HCT116 (cell line): ENCODE measurements at regions not wholly inside any gene's neighbourhood (a gene's known extent, or its start where the extent isn't known, plus 50 kb on each side); places are given as distances from the start of the nearest gene placed in this dataset.

Source experiments
- CEBPB ChIP-seq: IDR thresholded peaks from 2 replicates; pipeline ENCODE4 v1.6.1; 2012; ENCODE audit warnings: low read depth
- EZH2 ChIP-seq: fragments of 200-600 bp; sonication (generic); IDR thresholded peaks from 2 replicates; pipeline ENCODE4 v1.6.1; 2017; ENCODE audit warnings: antibody characterized with exemption, mixed run types
- POLR2A ChIP-seq: IDR thresholded peaks from 2 replicates; pipeline ENCODE4 v1.7.0; 2011; ENCODE audit warnings: borderline replicate concordance; ENCODE audit not compliant: insufficient read depth, insufficient read length; ENCODE audit errors: extremely low read depth
- POLR2AphosphoS5 ChIP-seq: IDR thresholded peaks from 2 replicates; pipeline ENCODE4 v1.6.1; 2011; ENCODE audit warnings: mild to moderate bottlenecking, low read depth, low read length, moderate library complexity
- RAD21 ChIP-seq: IDR thresholded peaks from 2 replicates; pipeline ENCODE4 v1.6.1; 2012; ENCODE audit warnings: low read depth, mild to moderate bottlenecking
- SP1 ChIP-seq: IDR thresholded peaks from 2 replicates; pipeline ENCODE4 v1.6.1; 2012; ENCODE audit warnings: low read depth
- YY1 ChIP-seq: IDR thresholded peaks from 2 replicates; pipeline ENCODE4 v1.6.1; 2011; ENCODE audit warnings: low read length, low read depth, moderate library complexity, mild to moderate bottlenecking; ENCODE audit not compliant: insufficient replicate concordance; ENCODE audit errors: extremely low read depth
- ZFX ChIP-seq: fragments of 450-650 bp; IDR thresholded peaks from 2 replicates; pipeline ENCODE4 v1.6.1; 2017
- ZNF274 ChIP-seq: fragments of 200-500 bp; sonication (Bioruptor generic); IDR thresholded peaks from 2 replicates; pipeline ENCODE4 v1.6.1; 2014; ENCODE audit warnings: mild to moderate bottlenecking, low read depth, low read length, inconsistent platforms
- TF ChIP-seq, protein P1 (sequence below), 3 experiments: fragments of 200-600 bp in 1 of 3; sonication (generic) in 1 of 3; IDR thresholded peaks in 2 of 3; conservative IDR thresholded peaks in 1 of 3; 2 replicates each; pipeline ENCODE4 v1.5.1; 2012 to 2017; ENCODE audit warnings: low read depth in 2 of 3, low read length in 2 of 3, antibody characterized with exemption in 1 of 3, borderline replicate concordance in 1 of 3, control low read depth in 1 of 3, mild to moderate bottlenecking in 1 of 3, mixed read lengths in 1 of 3, mixed run types in 1 of 3, moderate library complexity in 1 of 3; ENCODE audit not compliant: insufficient read depth in 1 of 3
- TF ChIP-seq, protein P2 (sequence below): IDR thresholded peaks from 2 replicates; pipeline ENCODE4 v1.6.1; 2012; ENCODE audit warnings: low read depth

DNA sequence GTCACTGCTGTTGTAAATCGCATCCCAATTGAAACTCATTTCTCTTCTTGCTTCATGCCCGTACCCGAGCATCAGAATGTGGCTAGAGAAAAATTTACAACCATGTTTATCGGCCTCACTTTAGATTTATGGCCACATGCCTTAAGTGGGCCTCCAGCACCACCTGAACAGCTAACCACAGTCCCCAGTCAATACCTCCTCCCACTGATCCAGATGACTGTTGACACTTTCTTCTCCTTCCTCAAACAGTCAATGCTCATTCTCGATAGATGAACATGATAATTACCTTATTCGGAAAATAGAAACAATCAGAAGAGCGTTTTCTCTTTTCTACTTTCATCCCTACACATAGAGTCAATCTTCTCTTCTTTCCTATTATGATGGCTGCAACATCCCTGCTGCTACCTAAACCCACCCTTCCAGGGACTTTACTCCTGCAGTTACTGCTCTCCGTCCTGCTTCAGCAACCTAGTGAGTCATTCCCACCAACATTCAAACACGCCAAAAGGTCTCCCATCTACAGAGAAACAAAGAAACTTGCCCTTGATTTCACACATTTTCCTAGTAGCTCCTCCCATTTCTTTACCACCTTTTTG, 416.3 kb upstream of the MAF start:
- TF ChIP-seq SP1, result no peak
- TF ChIP-seq EZH2, result no peak
- TF ChIP-seq, protein P1, sequence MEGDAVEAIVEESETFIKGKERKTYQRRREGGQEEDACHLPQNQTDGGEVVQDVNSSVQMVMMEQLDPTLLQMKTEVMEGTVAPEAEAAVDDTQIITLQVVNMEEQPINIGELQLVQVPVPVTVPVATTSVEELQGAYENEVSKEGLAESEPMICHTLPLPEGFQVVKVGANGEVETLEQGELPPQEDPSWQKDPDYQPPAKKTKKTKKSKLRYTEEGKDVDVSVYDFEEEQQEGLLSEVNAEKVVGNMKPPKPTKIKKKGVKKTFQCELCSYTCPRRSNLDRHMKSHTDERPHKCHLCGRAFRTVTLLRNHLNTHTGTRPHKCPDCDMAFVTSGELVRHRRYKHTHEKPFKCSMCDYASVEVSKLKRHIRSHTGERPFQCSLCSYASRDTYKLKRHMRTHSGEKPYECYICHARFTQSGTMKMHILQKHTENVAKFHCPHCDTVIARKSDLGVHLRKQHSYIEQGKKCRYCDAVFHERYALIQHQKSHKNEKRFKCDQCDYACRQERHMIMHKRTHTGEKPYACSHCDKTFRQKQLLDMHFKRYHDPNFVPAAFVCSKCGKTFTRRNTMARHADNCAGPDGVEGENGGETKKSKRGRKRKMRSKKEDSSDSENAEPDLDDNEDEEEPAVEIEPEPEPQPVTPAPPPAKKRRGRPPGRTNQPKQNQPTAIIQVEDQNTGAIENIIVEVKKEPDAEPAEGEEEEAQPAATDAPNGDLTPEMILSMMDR (IDR thresholded peaks at IDR 0.05 in 2 of 3, conservative IDR thresholded peaks at IDR 0.05 in 1 of 3; ENCODE audit: borderline replicate concordance in 1 of 3, insufficient read depth in 1 of 3, low read depth in 2 of 3, low read length in 2 of 3), result no peak
- TF ChIP-seq YY1, result no peak
- TF ChIP-seq CEBPB, result no peak
- no peak for TF ChIP-seq ZNF274
- no peak for TF ChIP-seq ZFX
- no peak for TF ChIP-seq POLR2AphosphoS5
- no peak for TF ChIP-seq RAD21
- TF ChIP-seq, protein P2, sequence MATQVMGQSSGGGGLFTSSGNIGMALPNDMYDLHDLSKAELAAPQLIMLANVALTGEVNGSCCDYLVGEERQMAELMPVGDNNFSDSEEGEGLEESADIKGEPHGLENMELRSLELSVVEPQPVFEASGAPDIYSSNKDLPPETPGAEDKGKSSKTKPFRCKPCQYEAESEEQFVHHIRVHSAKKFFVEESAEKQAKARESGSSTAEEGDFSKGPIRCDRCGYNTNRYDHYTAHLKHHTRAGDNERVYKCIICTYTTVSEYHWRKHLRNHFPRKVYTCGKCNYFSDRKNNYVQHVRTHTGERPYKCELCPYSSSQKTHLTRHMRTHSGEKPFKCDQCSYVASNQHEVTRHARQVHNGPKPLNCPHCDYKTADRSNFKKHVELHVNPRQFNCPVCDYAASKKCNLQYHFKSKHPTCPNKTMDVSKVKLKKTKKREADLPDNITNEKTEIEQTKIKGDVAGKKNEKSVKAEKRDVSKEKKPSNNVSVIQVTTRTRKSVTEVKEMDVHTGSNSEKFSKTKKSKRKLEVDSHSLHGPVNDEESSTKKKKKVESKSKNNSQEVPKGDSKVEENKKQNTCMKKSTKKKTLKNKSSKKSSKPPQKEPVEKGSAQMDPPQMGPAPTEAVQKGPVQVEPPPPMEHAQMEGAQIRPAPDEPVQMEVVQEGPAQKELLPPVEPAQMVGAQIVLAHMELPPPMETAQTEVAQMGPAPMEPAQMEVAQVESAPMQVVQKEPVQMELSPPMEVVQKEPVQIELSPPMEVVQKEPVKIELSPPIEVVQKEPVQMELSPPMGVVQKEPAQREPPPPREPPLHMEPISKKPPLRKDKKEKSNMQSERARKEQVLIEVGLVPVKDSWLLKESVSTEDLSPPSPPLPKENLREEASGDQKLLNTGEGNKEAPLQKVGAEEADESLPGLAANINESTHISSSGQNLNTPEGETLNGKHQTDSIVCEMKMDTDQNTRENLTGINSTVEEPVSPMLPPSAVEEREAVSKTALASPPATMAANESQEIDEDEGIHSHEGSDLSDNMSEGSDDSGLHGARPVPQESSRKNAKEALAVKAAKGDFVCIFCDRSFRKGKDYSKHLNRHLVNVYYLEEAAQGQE, result no peak
- no peak for TF ChIP-seq POLR2A
